HK-2 (cell line): ENCODE measurements at regions not wholly inside any gene's neighbourhood (a gene's known extent, or its start where the extent isn't known, plus 50 kb on each side); places are given as distances from the start of the nearest gene placed in this dataset.
"Not testable (repeated sequence)": the region's sequence is repeated elsewhere in the genome, so short reads cannot be mapped to it uniquely, and the experiment has no call there.

Source experiments
- DNase-seq: peaks from one replicate; pipeline ENCODE4 v3.0.0-alpha.2; 2018; ENCODE audit not compliant: unreplicated experiment

- DNase-seq = no peak
Measured at GRCh38 chr3:107942244-107942643, 148.6 kb downstream of the CD47 start.

- no peak for DNase-seq
Measured at GRCh38 chr3:107939691-107940442, 151.0 kb downstream of the CD47 start.

DNA sequence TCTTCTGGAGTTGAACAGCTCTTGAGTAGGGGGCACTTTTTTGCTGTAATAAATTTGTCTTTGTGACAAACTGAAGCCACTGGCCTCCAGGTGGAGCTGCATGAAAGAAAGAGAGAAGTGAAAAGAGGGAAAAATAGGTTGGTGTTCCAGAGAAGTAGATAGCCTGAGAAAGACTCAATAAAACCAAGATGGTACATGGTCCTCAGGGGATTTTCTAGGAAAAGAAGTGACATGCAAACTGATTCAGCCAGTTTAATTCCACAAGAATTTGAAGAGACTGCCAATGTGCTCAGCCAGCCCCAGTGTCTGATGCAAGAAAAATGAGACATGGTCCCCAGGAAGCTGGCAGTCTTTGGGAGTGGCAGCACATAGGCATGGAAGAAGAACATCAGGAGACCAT is 152.7 kb downstream of the CD47 start:
- DNase-seq = peak; percentile 21

- DNase-seq = no peak
Measured at GRCh38 chr3:107934808-107935207, 156.0 kb downstream of the CD47 start.

DNA sequence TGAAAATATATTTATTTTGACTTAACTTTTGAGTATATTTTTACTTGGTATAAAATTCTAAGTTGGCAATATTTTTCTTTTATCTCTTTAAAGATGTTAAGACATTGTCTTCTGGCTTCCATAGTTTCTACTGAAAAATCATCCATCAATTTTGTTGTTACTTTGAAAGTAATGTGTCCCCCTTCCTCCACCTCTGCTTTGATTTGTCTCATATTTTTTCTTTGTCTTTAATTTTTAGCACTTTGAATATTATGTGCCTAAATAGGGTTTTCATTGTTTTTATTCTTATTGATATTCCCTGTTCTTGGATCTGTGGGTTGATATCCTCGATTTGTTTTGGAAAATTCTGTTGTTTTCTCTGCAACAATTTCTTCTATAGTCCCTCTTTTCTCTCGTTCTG is 157.4 kb downstream of the CD47 start:
- DNase-seq = no peak

GRCh38 chr3:107931326-107931725 is 159.5 kb downstream of the CD47 start:
- DNase-seq = no peak

GRCh38 chr3:107929088-107929487 is 161.7 kb downstream of the CD47 start:
- DNase-seq = no peak

DNA sequence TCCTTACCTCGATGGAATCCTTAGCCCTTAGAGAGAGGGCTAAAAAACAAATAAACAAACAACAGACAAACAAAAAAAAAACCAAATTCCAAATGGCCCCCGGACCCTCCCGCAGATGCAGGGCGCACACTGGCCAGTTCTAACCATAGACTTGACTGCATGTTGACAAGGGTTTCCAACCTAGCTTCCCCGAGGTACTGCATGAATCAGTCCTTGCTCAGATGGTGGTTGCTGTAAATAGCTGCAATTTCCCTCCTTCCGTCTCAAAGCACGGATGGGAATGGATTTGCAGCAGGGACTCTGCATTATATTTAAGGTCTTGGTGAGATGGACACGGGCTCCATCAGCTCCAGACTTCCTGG is 162.8 kb downstream of the CD47 start:
- DNase-seq = no peak

GRCh38 chr3:107927361-107928083 is 163.3 kb downstream of the CD47 start:
- DNase-seq = peak; percentile 69

DNA sequence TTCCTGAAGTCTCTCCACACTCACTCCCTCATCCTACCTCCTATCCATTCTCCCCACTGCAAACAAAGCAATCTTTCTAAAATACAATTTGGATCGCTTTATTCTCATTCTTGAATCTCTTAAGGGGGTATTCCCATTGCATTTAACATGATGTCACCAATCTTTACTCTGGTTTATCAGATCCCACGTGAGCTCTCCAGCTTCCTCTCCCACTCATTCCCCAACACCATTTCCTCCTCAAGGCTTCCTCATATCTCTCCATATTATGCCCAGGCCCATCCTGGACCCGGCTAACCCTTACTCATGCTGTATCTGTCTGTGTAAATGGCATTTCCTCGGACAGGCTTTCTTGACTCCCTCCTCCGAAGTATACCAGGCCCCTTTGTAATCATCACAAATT is 165.0 kb downstream of the CD47 start:
- DNase-seq = no peak

DNA sequence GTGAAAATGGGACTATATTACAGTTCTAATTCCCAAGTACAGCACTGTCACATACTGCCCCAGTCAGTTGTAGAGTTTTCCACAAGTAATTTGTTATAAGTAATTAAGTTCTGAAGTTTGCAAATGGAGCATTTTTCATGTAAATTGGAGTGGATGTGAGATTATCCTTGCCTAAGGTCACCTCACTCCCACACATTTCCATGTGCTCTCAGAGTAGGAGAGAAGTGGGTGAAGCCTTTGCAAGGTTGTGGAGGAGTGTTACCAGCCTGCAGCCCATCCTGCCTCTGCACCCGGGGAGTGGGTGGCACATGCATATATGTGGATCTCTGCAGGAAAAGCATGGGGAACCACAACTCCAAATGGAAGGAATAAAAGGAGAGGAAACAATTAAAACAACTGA is 169.8 kb downstream of the CD47 start:
- DNase-seq = no peak

- DNase-seq = no peak
Measured at GRCh38 chr3:107920538-107920937, 170.3 kb downstream of the CD47 start.

- no peak for DNase-seq
Measured at GRCh38 chr3:107919239-107919638, 171.6 kb downstream of the CD47 start.

- no peak for DNase-seq
Measured at GRCh38 chr3:107916171-107916570, 174.7 kb downstream of the CD47 start.

DNA sequence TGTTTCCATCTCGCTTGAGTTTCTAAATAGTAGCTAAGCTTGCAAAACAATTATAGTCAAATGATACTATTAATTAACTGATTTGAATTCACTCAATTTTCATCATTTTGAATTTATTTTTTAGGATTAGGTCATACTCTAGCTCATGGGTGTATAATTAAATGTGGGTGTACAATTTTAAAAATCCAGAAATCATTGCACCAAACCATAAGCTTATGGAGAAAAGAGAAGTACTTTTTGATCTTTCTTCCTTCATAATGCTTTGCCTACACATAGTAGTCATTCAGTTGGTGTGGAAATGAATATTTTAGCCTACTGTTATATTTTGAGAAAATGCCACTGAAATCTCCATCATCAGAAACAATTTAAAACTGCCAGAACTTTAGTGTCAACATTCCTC is 175.1 kb downstream of the CD47 start:
- no peak for DNase-seq

DNA sequence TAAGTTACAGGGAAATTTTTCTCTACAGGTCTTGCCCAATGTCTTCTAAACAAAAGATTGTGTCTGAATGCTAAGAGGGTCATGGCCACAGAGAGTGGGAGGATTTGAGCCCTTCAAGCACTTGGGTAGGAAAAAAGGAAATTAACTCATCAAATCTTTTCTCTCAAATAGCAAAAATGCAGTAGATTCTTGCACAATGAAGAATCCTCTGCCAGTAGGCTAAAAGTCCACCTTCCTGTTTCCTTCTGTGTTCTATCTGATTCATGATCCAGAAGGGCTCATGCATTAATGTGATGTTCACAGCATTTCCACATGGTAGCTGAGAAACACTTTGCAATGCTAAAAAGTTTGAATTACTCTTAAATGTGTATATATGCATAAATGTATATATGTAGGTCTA is 177.1 kb downstream of the CD47 start:
- no peak for DNase-seq

DNA sequence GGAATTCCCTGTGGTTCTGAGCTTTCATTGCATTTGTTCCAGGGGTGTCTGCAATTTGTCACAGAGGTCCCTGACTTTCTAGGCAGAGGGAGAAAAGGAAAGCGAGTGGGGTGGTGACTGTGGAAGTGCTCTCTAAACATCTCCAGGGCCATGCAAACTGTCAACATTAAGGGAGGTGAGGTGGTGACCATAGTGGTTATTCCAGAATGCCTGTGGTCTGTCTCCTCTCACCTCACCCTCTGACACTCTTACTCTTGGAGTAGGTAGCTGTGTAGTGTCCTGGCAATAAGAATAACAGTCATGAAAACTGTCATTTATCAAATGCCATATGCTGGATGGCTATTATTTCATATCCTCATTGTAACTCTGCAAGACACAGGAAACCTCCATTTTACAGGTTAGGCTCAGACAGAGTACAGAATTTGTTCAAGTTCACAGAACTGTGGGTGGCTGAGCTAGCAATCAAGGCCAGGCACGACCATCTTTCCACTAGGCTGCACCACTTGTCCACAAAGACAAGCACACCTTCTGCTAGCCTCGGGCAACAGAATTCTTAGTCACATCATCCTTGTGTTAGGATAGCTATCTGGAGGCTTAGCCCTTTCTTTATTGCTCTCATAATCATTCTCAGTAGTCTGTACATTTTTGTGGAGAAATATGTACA is 179.4 kb downstream of the CD47 start:
- DNase-seq = no peak

- DNase-seq = no peak
Measured at GRCh38 chr3:107910713-107911259, 180.0 kb downstream of the CD47 start.

DNA sequence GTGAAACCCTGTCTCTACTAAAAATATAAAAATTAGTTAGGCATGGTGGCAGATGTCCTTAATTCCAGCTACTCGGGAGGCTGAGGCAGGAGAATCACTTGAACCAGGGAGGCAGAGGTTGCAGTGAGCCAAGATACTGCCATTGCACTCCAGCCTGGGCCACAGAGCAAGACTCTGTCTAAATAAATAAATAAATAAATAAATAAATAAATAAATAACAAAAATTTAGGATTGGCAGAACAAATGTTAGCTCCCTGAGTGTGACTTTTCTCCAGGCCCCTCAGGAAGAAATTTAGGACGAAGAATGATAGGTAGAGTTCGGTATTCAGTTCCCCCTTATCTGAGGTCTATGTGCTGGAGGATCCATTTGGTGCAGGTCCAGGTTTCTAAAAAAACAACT is 181.2 kb downstream of the CD47 start:
- not testable (repeated sequence) for DNase-seq

GRCh38 chr3:107907996-107908395 is 182.8 kb downstream of the CD47 start:
- no peak for DNase-seq

DNA sequence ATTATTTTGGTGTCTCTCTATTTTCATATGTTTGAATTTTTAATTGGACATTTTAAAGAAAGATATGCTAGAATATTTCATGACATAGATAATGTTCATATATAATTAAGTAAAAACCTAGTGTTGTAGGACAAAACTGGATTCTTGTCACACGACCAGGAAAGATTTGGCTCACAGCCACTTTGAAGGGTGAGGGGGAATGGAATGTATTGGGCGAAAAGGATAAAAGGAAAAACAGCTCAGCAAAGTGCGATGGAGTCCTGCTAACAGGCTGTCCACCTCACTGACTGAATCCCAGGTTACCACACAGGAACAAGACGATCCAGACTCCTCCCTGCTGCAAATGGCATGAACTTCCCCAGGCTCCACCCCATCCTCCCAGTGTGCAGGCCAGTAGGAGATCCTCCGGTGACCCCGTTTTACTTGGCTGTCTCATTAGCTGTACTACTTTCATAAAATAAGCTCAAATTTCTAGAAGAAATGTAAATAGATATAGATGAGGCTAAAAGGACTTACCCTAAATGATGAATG is 186.2 kb downstream of the CD47 start:
- no peak for DNase-seq

GRCh38 chr3:107899990-107900651 is 190.7 kb downstream of the CD47 start:
- DNase-seq = no peak
